NCI-H1048 (cell line): ENCODE measurements at regions not wholly inside any gene's neighbourhood (a gene's known extent, or its start where the extent isn't known, plus 50 kb on each side); places are given as distances from the start of the nearest gene placed in this dataset.
"Not testable (repeated sequence)": the region's sequence is repeated elsewhere in the genome, so short reads cannot be mapped to it uniquely, and the experiment has no call there.

Experiments used
- DNase-seq: peaks from one replicate; lab custom pipeline; 2025; lab: John Stamatoyannopoulos, UW

- no peak for DNase-seq
Observed at GRCh38 chr2:150266931-150267330, 220.5 kb downstream of the RND3 start.

GRCh38 chr2:150264442-150264841, 223.0 kb downstream of the RND3 start:
- no peak for DNase-seq

- DNase-seq: no peak
Observed at GRCh38 chr2:150261691-150262090, 225.8 kb downstream of the RND3 start.

DNA sequence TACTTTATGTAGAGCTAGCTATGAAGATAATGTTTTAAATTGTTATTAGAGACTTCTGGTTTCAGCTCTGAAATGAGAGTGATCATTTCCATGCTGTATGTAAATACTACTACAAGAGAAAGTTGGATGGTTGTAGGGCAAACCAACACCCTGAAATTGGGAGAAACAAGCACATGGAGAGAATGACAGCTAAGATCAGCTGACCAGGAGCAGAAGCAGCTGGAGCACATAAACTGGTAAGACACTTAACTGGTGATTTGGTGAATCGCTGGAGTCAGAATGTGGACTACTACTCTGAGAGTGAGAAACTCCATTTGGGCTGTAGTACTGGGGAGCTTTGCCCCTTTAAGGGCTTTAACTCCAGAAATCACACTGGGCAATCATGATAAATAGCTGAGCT, 226.8 kb downstream of the RND3 start:
- DNase-seq: no peak

GRCh38 chr2:150259746-150260145, 227.7 kb downstream of the RND3 start:
- DNase-seq: no peak

GRCh38 chr2:150258781-150259307, 228.6 kb downstream of the RND3 start:
- peak; percentile 13 for DNase-seq

- no peak for DNase-seq
Observed at GRCh38 chr2:150256736-150257135, 230.7 kb downstream of the RND3 start.

GRCh38 chr2:150255528-150255927, 231.9 kb downstream of the RND3 start:
- DNase-seq: no peak

- DNase-seq: not testable (repeated sequence)
Observed at GRCh38 chr2:150249735-150250134, 237.7 kb downstream of the RND3 start.

GRCh38 chr2:150247481-150247880, 240.0 kb downstream of the RND3 start:
- no peak for DNase-seq

DNA sequence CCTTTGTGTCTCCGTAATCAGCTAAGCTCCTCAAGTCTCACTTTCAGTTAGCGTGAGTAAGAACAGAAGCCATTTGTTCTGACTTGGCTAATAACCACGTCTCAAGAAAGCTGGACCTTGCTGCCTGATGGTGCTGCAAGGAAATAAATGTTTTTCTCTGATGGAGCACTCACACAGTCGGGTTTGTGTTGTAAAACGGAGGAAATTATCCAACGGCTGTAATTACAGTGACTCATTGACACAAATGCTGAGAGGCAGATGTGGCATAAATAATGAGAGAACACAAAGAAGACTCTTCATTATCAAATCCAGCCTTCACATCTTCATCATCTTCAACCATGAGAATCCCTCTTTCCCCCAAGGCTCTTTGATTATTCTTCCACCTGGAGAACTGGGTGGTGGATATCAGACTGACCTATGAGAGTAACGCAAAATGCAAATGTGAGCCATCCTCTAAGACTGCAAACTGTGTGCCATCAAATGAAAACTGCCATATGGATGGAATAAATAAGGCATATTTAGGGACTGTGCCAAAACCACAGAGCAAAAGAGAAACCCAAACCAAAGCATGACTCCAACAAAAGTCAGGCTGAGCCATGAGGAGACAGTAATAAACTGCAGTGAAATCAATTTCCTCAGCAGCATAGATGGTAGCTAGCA, 252.6 kb downstream of the RND3 start:
- DNase-seq: no peak

- peak; percentile 5 for DNase-seq
Observed at GRCh38 chr2:150232871-150233270, 254.6 kb downstream of the RND3 start.

DNA sequence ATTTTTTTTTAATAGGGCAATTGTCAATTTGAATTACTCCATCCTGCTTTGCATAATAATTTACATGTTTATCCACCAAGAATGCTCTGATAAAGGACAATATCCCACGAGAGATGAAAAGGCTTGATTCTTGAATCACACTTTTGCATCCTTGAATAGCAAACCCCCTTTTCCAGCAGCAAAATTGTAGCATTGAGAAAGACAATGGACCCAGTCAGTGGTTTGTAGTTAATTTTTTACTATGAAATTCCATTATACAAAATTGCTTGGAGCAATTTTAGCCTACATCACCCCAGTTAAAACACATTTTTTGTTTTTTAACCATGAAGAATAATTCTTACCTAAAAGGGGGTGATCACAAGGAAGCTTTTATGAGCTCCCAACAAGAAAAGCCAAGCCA, 255.1 kb downstream of the RND3 start:
- peak; percentile 51 for DNase-seq

DNA sequence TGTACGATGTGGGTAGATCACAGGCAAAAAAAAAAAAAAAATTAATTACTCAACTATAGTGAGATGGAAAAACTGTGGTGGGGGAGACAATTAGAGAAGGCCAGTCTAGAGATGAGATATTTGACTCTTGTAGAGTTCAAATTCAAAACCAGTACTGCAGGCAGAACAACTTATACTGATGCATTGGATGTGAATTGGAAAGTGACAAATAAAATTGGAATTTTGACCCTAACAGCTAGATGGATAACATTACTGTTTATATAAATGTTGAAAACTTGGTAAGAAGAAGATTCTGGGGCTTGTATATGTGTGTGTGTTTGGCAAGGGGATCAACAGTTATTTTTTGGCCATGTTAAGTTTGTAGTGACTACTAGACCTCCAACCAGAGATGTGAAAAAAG, 256.9 kb downstream of the RND3 start:
- no peak for DNase-seq

DNA sequence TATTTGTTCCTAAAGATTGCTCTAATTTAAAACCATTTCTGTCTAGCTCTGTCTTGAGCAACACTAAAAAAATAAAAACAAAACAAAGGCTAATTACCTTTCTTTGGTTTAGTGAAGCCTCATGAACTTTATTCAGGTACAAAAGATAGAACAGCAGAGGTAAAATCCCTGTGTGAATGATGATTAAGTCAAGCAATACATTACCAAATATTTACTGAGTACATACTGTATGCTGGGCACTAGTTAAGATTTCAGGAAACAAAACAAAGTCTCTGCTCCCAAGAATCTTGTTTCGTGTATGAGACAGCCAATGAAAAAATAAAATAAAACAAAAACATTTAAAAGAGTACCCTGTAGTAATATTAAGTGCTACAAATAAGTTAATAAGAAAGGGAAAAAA, 257.5 kb downstream of the RND3 start:
- DNase-seq: no peak

- no peak for DNase-seq
Observed at GRCh38 chr2:150228936-150229335, 258.5 kb downstream of the RND3 start.

GRCh38 chr2:150225030-150225429, 262.4 kb downstream of the RND3 start:
- DNase-seq: no peak

- DNase-seq: no peak
Observed at GRCh38 chr2:150224321-150224720, 263.1 kb downstream of the RND3 start.

- DNase-seq: no peak
Observed at GRCh38 chr2:150222942-150223341, 264.5 kb downstream of the RND3 start.

GRCh38 chr2:150222379-150222778, 265.1 kb downstream of the RND3 start:
- no peak for DNase-seq

DNA sequence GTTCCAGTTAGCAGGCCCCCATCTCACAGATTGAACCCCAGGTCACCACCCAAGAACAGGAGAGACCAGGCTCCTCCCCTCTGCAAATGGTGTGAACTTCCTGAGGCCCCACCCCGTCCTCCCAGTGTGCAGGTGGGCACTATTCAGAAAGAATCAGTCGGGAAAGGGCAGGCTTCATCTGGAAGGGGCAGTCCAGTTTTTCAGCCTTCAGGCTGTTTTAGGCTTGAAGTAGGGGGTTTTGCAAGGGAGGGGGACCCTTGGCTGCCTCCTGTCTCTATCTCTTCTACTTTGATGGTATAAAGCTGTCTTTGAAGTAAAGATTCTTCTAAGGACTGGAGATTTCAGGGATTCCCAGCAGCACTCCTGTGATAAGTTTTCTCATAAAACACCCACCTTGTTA, 267.6 kb downstream of the RND3 start:
- no peak for DNase-seq

DNA sequence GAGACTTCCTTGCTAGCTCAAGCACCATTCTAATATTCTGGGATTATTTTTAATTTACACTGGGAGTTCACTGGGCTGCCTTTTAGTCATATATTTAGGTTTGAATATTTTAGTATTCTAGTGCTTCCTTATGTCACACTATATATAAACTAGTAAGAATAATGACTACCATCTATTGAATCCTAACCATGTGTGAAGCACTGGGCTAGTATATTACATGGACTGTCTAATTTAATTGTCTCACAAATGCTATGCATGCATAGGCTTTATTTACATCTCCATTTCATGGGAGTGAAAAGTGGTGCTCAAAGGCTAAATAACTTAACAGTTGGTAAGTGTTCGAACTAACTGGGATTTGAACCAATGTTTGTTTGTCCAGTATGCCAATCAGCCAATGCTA, 272.4 kb downstream of the RND3 start:
- DNase-seq: no peak

DNA sequence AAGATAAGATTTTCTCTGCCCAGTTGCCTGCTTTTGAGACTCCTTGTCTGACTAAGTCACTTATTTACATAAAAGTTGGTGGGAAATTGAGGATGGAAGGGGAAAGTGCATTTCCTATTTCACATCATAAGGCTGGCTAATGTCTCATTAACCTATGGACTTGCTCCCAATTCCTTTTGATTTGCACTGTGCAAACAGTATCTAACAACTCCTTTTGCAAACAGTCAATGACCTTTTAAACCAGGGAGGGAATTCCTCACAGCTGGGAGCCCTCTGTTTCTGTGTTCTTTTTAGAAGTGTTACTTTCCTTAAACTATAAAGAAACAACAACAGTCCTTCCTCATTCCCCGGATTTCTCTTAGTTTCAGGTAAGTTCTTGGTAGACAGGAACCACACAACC, 272.8 kb downstream of the RND3 start:
- DNase-seq: no peak

GRCh38 chr2:150212722-150213171, 274.7 kb downstream of the RND3 start:
- no peak for DNase-seq
